Hematopoietic multipotent progenitor cell treated with erythropoietin and hydrocortisone succinate and interleukin-3 and kit ligand, for 6 days (in vitro differentiated cells): ENCODE measurements at regions not wholly inside any gene's neighbourhood (a gene's known extent, or its start where the extent isn't known, plus 50 kb on each side); places are given as distances from the start of the nearest gene placed in this dataset.
"Not testable (repeated sequence)": the region's sequence is repeated elsewhere in the genome, so short reads cannot be mapped to it uniquely, and the experiment has no call there.

Experiments used
- DNase-seq: peaks from one replicate; pipeline ENCODE4 v3.0.0-alpha.2; 2015

GRCh38 chrX:115408771-115409400 lies 119.4 kb downstream of the LUZP4 start:
- no peak for DNase-seq

DNA sequence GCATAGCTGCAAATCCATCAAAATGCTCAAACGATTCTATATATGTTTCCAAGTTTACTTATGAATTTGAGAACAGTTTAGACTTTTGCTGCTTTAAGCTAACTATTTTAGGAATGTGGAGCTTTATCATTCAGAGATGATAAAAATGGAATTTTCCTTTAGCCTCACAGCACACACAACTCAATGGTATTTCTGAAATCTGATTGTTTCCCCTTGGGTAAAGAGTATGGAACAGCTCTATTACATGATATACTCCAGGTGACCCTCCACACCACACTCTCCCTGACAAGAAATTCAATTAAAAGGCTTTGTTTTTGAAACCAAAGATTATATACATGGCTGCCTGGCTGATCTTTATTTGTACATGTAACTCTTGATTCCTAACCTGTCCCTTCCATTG lies 120.0 kb downstream of the LUZP4 start:
- DNase-seq: no peak

DNA sequence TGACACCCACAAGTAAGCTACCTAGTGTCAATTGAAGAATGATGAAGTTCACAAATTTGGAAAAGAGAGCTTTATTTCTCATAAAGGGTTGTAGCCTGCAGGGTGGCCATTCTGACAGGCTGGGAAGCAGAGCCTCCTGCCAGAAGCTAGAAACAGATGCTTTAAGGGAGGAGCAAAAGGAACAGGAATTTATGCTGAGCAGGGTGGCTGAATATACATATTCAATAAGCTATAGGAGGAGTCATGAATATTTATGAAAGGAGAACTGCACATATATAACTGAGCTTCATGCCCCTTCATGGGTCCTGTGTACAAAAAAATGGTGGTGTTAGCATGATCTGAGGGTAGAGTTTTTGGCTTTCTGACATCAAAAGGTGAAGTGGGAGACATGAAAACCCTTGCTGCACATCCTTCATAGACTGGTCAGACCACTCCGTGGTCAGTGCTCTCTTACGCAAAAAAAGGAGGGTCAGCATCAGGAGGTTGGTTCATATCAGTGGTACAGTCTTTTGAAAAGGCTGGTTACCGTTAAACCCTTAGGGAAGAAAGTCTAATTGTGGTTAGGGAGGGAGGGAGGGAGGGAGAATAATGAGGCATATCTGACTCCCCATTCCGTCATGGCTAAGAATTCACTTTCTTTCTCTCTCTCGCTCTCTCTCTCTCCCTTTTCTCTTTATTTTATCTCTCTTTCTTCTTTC lies 121.4 kb downstream of the LUZP4 start:
- DNase-seq: no peak

GRCh38 chrX:115413246-115413878 lies 123.8 kb downstream of the LUZP4 start:
- no peak for DNase-seq

GRCh38 chrX:115419069-115419468 lies 129.6 kb downstream of the LUZP4 start:
- no peak for DNase-seq

DNA sequence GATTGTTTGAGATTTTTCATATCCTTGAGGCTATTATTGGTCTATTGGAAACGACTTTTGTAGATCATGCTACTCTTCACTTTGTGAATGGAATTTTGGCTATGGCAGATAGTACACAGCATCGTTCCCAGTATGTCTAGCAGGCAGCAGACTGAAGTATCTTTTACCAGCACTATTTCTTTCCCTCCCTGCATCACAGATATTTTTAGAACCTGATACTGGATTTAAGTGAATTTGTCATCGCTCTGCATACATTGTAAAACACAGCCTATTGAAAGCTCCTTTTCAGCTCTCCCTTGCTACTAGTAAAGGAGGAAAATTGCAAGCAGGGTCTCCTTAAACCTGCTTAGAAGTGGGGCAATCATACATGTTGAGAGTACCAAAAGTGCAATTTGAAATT lies 133.6 kb downstream of the LUZP4 start:
- DNase-seq: no peak

DNA sequence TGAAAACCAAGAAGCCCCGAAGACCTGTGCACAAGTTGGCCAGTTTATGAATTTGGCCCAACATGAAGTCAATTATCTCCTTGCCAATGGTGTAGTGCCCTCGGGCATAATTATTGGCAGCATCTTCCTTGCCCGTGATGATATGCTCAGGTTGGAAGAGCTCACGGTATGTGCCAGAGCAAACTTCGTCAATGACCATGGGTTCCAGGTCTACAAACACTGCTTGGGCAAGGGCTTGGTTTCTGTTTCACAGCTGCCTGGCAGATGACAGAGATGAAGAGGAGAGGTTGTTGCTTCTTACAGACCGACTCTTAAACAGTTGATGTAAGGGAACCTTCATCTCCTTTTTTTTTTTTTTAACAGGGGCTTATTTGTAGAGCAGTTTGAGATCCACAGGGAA lies 135.6 kb upstream of the PLS3 start:
- no peak for DNase-seq

- DNase-seq: no peak
Observed at GRCh38 chrX:115427861-115428410, 133.0 kb upstream of the PLS3 start.

DNA sequence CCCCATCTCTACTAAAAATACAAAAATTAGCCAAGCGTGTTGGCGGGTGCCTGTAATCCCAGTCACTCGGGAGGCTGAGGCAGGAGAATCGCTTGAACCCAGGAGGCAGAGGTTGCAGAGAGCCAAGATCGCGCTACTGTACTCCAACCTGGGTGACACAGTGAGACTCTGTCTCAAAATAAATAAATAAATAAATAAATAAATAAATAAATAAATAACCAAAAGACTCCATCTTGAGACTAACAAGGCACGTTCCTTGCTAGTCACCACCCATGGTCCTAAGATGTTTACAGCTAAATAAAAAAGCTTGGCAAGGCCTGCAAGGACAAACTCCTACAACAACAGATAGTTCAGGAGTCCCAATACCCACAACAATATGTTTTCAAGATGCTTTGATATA lies 126.1 kb upstream of the PLS3 start:
- not testable (repeated sequence) for DNase-seq

DNA sequence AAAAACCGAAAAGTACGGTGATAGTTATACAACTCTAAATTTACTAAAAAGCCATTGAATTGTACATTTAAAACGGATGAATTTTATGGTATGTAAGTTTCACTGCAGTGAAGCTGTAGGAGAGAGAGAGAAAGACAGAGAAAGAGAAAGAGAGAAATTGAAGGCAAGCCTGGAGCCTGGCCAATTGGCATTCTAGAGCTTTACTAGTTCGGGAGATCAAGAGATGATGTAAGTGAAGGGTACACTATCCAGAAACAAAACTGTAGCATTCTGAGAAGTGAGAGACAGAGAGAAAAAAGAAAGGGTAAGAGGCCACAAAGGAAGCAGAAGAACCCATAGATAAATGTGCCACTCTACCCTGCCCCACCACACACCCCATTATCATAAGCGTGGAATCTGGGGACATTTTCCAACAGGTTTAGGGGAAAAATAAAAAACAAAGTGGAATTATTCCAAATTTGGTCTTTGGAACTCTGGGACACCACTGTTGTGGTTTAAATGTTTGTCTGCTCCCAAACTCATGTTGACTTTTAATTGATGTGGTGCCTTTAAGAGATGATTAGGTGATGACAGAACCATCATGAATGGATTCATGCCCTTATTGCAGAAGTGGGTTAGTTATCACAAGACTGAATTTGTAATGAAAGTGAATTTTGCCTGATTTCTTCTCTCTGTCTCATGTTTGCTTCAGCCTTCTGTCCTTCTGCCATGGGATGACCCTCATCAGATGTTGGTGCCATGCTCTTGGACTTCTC lies 123.0 kb upstream of the PLS3 start:
- no peak for DNase-seq

GRCh38 chrX:115448146-115448545 lies 112.8 kb upstream of the PLS3 start:
- DNase-seq: no peak

- DNase-seq: no peak
Observed at GRCh38 chrX:115449742-115450141, 111.2 kb upstream of the PLS3 start.

- DNase-seq: no peak
Observed at GRCh38 chrX:115452251-115452650, 108.7 kb upstream of the PLS3 start.

DNA sequence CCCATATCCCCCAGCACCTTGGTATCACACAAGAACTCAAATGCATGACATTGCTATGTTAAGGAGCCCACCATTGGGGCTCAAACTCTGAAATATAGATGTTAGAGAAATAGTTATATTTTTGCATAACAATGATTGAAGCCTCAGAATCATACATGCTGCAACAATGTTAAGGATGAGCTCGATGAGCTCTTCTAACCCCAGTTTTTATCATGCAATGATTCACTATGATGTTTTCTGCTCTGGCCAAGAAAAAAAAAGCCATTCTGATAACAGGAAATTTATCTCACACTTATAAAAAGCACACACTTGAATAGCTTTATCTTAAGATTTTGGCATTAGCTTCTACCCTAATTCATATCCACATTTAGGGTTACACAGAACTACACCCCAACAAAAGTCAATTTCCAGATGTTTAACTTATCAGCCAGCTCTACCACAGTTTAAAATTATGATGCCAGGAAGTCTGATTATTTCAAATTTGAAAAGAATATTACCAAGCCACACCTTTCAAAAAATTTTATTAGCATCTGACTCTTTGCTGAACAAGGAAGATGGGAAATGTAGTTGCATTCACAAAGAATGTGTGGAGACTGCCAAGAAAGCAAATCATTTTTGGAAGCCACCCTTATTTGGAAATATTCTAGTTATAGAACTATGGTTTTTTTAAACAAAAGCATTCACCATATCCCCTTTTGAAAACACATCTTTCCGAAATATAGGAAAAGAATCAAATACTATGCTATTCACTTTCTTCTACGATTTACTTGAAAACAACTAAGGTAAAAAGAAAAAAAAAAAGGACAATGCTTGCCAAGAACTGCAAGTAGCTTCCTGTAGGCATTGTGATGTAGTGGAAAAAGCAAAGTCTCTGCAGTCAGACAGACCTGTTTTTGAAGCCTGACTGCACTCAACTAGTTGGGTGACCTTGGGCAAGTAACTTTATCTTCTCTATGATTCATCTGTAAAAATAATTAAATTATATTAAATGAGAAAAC lies 100.8 kb upstream of the PLS3 start:
- DNase-seq: no peak

GRCh38 chrX:115462406-115462805 lies 98.6 kb upstream of the PLS3 start:
- DNase-seq: no peak

DNA sequence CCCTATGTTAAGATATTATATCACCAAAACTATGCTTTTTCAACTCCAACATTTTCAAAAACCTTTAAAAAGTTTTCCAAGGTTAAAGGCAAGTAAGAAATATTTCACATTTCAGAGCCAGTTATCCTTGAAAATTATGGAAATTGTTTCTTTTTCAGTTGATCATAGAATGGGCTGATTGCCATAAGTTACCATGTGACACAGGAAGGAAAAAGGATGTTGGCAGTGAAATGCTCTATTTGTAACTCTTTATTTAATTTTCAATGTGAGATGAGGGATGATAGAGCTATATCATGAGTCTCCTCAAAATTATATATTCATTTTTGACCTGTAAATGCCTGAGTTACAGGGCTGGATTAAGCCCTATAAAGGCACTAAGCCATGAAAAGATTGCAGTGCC lies 93.0 kb upstream of the PLS3 start:
- no peak for DNase-seq

DNA sequence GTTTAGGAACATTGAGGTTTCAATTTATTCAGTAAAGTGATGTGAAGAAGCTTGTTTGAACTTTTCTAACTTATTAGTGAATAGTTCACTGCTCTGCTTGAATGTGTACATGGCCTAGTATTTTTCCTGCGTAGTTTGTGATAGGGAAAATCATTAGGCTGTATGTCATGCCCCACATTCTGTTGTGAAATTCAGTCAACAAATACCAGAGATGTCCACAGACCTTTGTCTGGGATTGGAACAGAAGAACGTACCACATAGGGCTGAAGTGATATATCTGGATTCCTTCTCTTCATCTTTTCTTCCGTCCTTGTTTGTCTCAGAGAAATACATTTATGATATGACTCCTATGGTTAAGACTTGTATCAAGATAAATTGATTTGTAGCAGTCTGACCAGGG lies 88.8 kb upstream of the PLS3 start:
- DNase-seq: no peak

GRCh38 chrX:115486510-115486909 lies 74.5 kb upstream of the PLS3 start:
- DNase-seq: no peak

DNA sequence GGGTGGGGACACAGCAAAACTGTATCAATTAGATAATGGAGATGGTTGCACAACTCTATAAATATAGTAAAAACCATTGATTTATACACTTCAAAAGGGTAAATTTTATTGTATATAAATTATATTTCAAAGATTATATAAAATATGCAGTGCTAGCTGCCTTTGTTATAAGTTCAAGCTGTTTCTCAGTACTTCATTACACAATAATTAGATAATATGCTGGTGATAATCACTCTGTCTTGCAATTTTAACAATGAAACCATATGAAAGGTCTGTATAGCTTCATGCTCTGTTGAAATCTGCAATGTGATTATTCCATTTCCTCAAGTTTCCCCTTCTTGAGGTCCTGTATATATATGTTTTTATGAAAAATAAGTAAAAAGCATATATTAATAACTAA lies 73.4 kb upstream of the PLS3 start:
- DNase-seq: no peak

GRCh38 chrX:115490814-115491213 lies 70.2 kb upstream of the PLS3 start:
- peak; percentile 3 for DNase-seq

- DNase-seq: no peak
Observed at GRCh38 chrX:115491766-115492165, 69.2 kb upstream of the PLS3 start.

DNA sequence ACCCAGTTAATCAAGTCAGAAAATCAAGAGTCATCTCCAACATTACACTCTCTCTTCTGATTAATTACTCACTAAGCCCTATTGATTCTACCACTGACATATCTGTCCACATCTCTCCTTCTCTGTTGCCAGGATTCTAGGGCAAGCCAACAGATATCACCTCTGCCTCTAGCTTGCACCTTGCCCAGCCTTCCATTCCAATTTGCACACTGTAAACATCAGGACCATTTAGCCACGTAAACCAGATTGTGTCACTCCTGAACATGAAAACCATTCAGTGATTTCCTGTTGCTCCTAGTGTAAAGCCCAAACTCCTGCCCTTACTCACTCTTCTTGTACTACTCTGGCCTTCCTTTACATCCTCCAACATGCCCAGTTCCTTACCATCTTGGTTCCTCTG lies 68.0 kb upstream of the PLS3 start:
- no peak for DNase-seq
